Upper lobe of left lung (tissue), 4 donors: ENCODE measurements at regions not wholly inside any gene's neighbourhood (a gene's known extent, or its start where the extent isn't known, plus 50 kb on each side); places are given as distances from the start of the nearest gene placed in this dataset.

Experiments
- CTCF ChIP-seq, 6 experiments: fragments of 450-650 bp in 4 of 6; fragments of 200-600 bp in 2 of 6; sonication (generic) in 2 of 6; IDR thresholded peaks; one replicate each; pipeline ENCODE4 v1.5.1; 2016 to 2019; ENCODE audit warnings: antibody characterized with exemption in 6 of 6
- POLR2A ChIP-seq, 4 donors: fragments of 450-650 bp; IDR thresholded peaks; one replicate each; pipeline ENCODE4 v1.5.1; 2016 to 2017; ENCODE audit warnings: antibody characterized with exemption in 4 of 4, mild to moderate bottlenecking in 2 of 4

GRCh38 chr17:79153367-79154130, 78.9 kb downstream of the ENGASE start:
- TF ChIP-seq POLR2A (IDR thresholded peaks at IDR 0.05) (no peak), CTCF (IDR thresholded peaks at IDR 0.05) (no peak)
